SK-N-SH (cell line): ENCODE measurements at regions not wholly inside any gene's neighbourhood (a gene's known extent, or its start where the extent isn't known, plus 50 kb on each side); places are given as distances from the start of the nearest gene placed in this dataset.

Experiments
- CTCF ChIA-PET: fragments of 300-600, 350-600 bp; formaldehyde crosslinking; extraction: SDS; loops from one replicate; lab custom pipeline; 2021; lab: Yijun Ruan, JAX
- POLR2A ChIA-PET: fragments of 350-600 bp; sonication (Branson Sonifier 250); formaldehyde crosslinking; extraction: SDS; loops from one replicate; lab custom pipeline; 2020; ENCODE audit warnings: antibody characterized with exemption, inconsistent platforms; lab: Yijun Ruan, JAX
- DNase-seq: peaks from one replicate; pipeline ENCODE4 v3.0.0; 2012
- H2AFZ ChIP-seq: fragments of 200-600 bp; sonication (generic); 2 replicates; pipeline ENCODE4 v1.8.1; 2016; ENCODE audit warnings: antibody characterized with exemption, mild to moderate bottlenecking, low read depth
- H3F3A ChIP-seq: fragments of 200-600 bp; sonication (generic); replicated peaks from 2 replicates; pipeline ENCODE3; 2016; ENCODE audit warnings: antibody characterized with exemption, mild to moderate bottlenecking; ENCODE audit not compliant: insufficient read depth
- H3K27ac ChIP-seq, 2 experiments: fragments of 200-500 bp in 1 of 2; fragments of 200-600 bp in 1 of 2; sonication (Bioruptor generic) in 1 of 2; sonication (generic), shearing (Covaris generic) in 1 of 2; 2 replicates each; pipeline versions ENCODE4 v1.5.1 to v1.6.1; 2014 to 2016; ENCODE audit warnings: low read depth in 2 of 2, inconsistent platforms in 1 of 2, low read length in 1 of 2, mild to moderate bottlenecking in 1 of 2, mixed read lengths in 1 of 2
- H3K27me3 ChIP-seq: fragments of 200-600 bp; sonication (generic), shearing (Covaris generic); 2 replicates; pipeline ENCODE4 v1.6.1; 2016; ENCODE audit warnings: mixed run types; ENCODE audit not compliant: insufficient read depth
- H3K36me3 ChIP-seq, 2 experiments: fragments of 200-500 bp in 1 of 2; fragments of 200-600 bp in 1 of 2; sonication (Bioruptor generic) in 1 of 2; sonication (generic) in 1 of 2; replicated peaks in 1 of 2; 2 replicates each; pipeline versions ENCODE3 to v1.5.1; 2014 to 2016; ENCODE audit warnings: low read length in 1 of 2, mild to moderate bottlenecking in 1 of 2; ENCODE audit not compliant: insufficient read depth in 2 of 2, control insufficient read depth in 1 of 2
- H3K4me1 ChIP-seq, 2 experiments: fragments of 200-500 bp in 1 of 2; fragments of 200-600 bp in 1 of 2; sonication (Bioruptor generic) in 1 of 2; sonication (generic), shearing (Covaris generic) in 1 of 2; 2 replicates each; pipeline versions ENCODE4 v1.5.1 to v1.6.1; 2014 to 2016; ENCODE audit warnings: low read depth in 1 of 2, low read length in 1 of 2, mixed run types in 1 of 2; ENCODE audit not compliant: insufficient read depth in 2 of 2, control insufficient read depth in 1 of 2
- H3K4me2 ChIP-seq: fragments of 200-600 bp; sonication (generic), shearing (Covaris generic); 2 replicates; pipeline ENCODE4 v1.6.1; 2017; ENCODE audit warnings: mixed run types
- H3K4me3 ChIP-seq, 2 experiments: fragments of 200-500 bp in 1 of 2; fragments of 200-600 bp in 1 of 2; sonication (Bioruptor generic) in 1 of 2; sonication (generic), shearing (Covaris generic) in 1 of 2; 2 replicates each; pipeline versions ENCODE4 v1.5.1 to v1.8.1; 2014 to 2016; ENCODE audit warnings: low read depth in 2 of 2, inconsistent platforms in 1 of 2, low read length in 1 of 2, mild to moderate bottlenecking in 1 of 2, mixed read lengths in 1 of 2, moderate library complexity in 1 of 2
- H3K79me2 ChIP-seq: fragments of 200-600 bp; sonication (generic); 2 replicates; pipeline ENCODE4 v1.8.1; 2017; ENCODE audit warnings: mild to moderate bottlenecking; ENCODE audit not compliant: insufficient read depth
- H3K9ac ChIP-seq: fragments of 200-600 bp; sonication (generic); 2 replicates; pipeline ENCODE4 v1.6.1; 2017; ENCODE audit warnings: mixed run types
- H3K9me2 ChIP-seq: fragments of 200-600 bp; sonication (generic); 2 replicates; pipeline ENCODE4 v1.6.1; 2017; ENCODE audit warnings: mixed run types
- H3K9me3 ChIP-seq: fragments of 200-600 bp; sonication (generic); 2 replicates; pipeline ENCODE4 v1.6.1; 2017; ENCODE audit warnings: mixed run types, mild to moderate bottlenecking, moderate library complexity
- H4K20me1 ChIP-seq: fragments of 200-600 bp; sonication (generic); 2 replicates; pipeline ENCODE4 v1.6.1; 2017; ENCODE audit warnings: mild to moderate bottlenecking, mixed run types; ENCODE audit not compliant: insufficient read depth
- CHD2 ChIP-seq: fragments of 150-350 bp; IDR thresholded peaks from 2 replicates; pipeline ENCODE4 v1.6.1; 2018; ENCODE audit warnings: low read length; ENCODE audit not compliant: partially characterized antibody
- FOXJ3 ChIP-seq: sonication (generic); formaldehyde crosslinking; IDR thresholded peaks from 2 replicates; pipeline ENCODE4 v1.5.1; 2020; ENCODE audit warnings: mild to moderate bottlenecking, missing genetic modification reagents
- GABPA ChIP-seq: IDR thresholded peaks from 2 replicates; pipeline ENCODE4 v1.4.0; 2012; ENCODE audit warnings: low read depth, mild to moderate bottlenecking
- NFIC ChIP-seq: IDR thresholded peaks from 2 replicates; pipeline ENCODE4 v1.4.0; 2012; ENCODE audit warnings: borderline replicate concordance
- NRF1 ChIP-seq: IDR thresholded peaks from 2 replicates; pipeline ENCODE4 v1.6.1; 2012; ENCODE audit warnings: low read depth, mild to moderate bottlenecking, low read length
- POLR2AphosphoS5 ChIP-seq: IDR thresholded peaks from 2 replicates; pipeline ENCODE4 v1.6.1; 2012; ENCODE audit warnings: low read depth, low read length
- SIN3A ChIP-seq: IDR thresholded peaks from 2 replicates; pipeline ENCODE4 v1.6.1; 2012; ENCODE audit warnings: low read depth, mild to moderate bottlenecking, low read length, moderate library complexity, borderline replicate concordance
- SMC3 ChIP-seq: IDR thresholded peaks from 2 replicates; pipeline ENCODE4 v1.6.1; 2012; ENCODE audit warnings: low read depth, low read length, improper control_type of control experiment
- TAF1 ChIP-seq: IDR thresholded peaks from 2 replicates; pipeline ENCODE4 v1.6.1; 2012; ENCODE audit warnings: low read depth, mild to moderate bottlenecking, low read length, moderate library complexity, borderline replicate concordance
- ZBTB33 ChIP-seq: IDR thresholded peaks from 2 replicates; pipeline ENCODE4 v1.4.0; 2012; ENCODE audit warnings: low read depth, borderline replicate concordance
- WGBS: methylation state at CpG from one replicate; pipeline ENCODE4 v1.1.6; 2017; ENCODE audit warnings: low lambda C conversion rate; 5-methylcytosine and 5-hydroxymethylcytosine counted together
- TF ChIP-seq, protein P1 (sequence below): fragments of 150-350 bp; IDR thresholded peaks from 2 replicates; pipeline ENCODE4 v1.6.1; 2017; ENCODE audit warnings: antibody characterized with exemption, low read length, low read depth, borderline replicate concordance
- TF ChIP-seq, protein P2 (sequence below): fragments of 200-600 bp; sonication (generic); IDR thresholded peaks from 2 replicates; pipeline ENCODE4 v1.6.1; 2017; ENCODE audit warnings: antibody characterized with exemption, mild to moderate bottlenecking, moderate library complexity

GRCh38 chr14:83533734-83534133 is 1996.2 kb upstream of the FLRT2 start (continued):
- no peak for TF ChIP-seq ZBTB33
- TF ChIP-seq GABPA: no peak
- TF ChIP-seq FOXJ3 (CRISPR knock-in tag): no peak
- no peak for TF ChIP-seq NRF1
- no peak for TF ChIP-seq TAF1
- no peak for TF ChIP-seq NFIC
- TF ChIP-seq, protein P1, sequence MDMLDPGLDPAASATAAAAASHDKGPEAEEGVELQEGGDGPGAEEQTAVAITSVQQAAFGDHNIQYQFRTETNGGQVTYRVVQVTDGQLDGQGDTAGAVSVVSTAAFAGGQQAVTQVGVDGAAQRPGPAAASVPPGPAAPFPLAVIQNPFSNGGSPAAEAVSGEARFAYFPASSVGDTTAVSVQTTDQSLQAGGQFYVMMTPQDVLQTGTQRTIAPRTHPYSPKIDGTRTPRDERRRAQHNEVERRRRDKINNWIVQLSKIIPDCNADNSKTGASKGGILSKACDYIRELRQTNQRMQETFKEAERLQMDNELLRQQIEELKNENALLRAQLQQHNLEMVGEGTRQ: no peak
- no peak for TF ChIP-seq SIN3A
- TF ChIP-seq, protein P2, sequence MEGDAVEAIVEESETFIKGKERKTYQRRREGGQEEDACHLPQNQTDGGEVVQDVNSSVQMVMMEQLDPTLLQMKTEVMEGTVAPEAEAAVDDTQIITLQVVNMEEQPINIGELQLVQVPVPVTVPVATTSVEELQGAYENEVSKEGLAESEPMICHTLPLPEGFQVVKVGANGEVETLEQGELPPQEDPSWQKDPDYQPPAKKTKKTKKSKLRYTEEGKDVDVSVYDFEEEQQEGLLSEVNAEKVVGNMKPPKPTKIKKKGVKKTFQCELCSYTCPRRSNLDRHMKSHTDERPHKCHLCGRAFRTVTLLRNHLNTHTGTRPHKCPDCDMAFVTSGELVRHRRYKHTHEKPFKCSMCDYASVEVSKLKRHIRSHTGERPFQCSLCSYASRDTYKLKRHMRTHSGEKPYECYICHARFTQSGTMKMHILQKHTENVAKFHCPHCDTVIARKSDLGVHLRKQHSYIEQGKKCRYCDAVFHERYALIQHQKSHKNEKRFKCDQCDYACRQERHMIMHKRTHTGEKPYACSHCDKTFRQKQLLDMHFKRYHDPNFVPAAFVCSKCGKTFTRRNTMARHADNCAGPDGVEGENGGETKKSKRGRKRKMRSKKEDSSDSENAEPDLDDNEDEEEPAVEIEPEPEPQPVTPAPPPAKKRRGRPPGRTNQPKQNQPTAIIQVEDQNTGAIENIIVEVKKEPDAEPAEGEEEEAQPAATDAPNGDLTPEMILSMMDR: no peak
- no peak for TF ChIP-seq SMC3

GRCh38 chr14:83534995-83535394 is 1994.9 kb upstream of the FLRT2 start:
- POLR2A ChIA-PET: no interaction called here
- TF ChIP-seq CHD2 (no peak), POLR2AphosphoS5 (no peak), ZBTB33 (no peak), GABPA (no peak)

More at GRCh38 chr14:83534995-83535394, 1994.9 kb upstream of the FLRT2 start:
- Histone ChIP-seq H3K9me3 (no peaks in the 10 kb centered on the region), H3K27ac (no peak overlapping the region), H2AFZ (no peak overlapping the region), H3F3A (no peaks in the 10 kb centered on the region), H3K79me2 (no peaks in the 10 kb centered on the region), H3K4me1 (no peaks in the 10 kb centered on the region; a peak in 2 of 4 replicates), H4K20me1 (no peaks in the 10 kb centered on the region), H3K27me3 (no peaks in the 10 kb centered on the region), H3K9me2 (0 out of 2 replicates have a peak, but pooled peaks cover 3% of the 10 kb centered on the region), H3K9ac (no peak overlapping the region), H3K36me3 (no peaks in the 10 kb centered on the region), H3K4me2 (no peak overlapping the region), H3K4me3 (no peak overlapping the region)
- DNase-seq: no peak
- CTCF ChIA-PET: interaction anchor here (1.0 kb wide), 1 partner anchor 10 kb away, joined by 3 read pairs; no protein-coding TSS in a partner anchor
- WGBS: 0% methylated on average over 1 of the region's 1 CpG
